Calu3 (cell line): ENCODE measurements at regions not wholly inside any gene's neighbourhood (a gene's known extent, or its start where the extent isn't known, plus 50 kb on each side); places are given as distances from the start of the nearest gene placed in this dataset.

ENCODE experiments used
- BruUV-seq: library from RNA; stranded (reverse); fragments of 400-500 nt; replicated peaks from 2 replicates; lab custom pipeline; 2021; lab: Mats Ljungman, UMichigan
- CTCF ChIA-PET: fragments of 300-600 bp; sonication (Branson Sonifier 250); formaldehyde crosslinking; loops from one replicate; lab custom pipeline; 2022; ENCODE audit warnings: antibody characterized with exemption; lab: Charles Lee
- DNase-seq: peaks from one replicate; pipeline ENCODE4 v3.0.0; 2022
- H3K27ac Mint-ChIP-seq: one replicate; pipeline ENCODE4 v1.8.0; 2022; ENCODE audit warnings: mixed read lengths; ENCODE audit not compliant: unreplicated experiment
- H3K27me3 Mint-ChIP-seq: one replicate; pipeline ENCODE4 v1.8.0; 2022; ENCODE audit warnings: mixed read lengths; ENCODE audit not compliant: unreplicated experiment
- H3K36me3 Mint-ChIP-seq: one replicate; pipeline ENCODE4 v1.8.0; 2022; ENCODE audit warnings: mild to moderate bottlenecking, moderate library complexity, mixed read lengths; ENCODE audit not compliant: insufficient read depth, unreplicated experiment
- H3K4me1 Mint-ChIP-seq: one replicate; pipeline ENCODE4 v1.8.0; 2022; ENCODE audit warnings: mild to moderate bottlenecking, low read depth, mixed read lengths; ENCODE audit not compliant: unreplicated experiment
- H3K4me3 Mint-ChIP-seq: one replicate; pipeline ENCODE4 v1.8.0; 2022; ENCODE audit warnings: mild to moderate bottlenecking, low read depth, moderate library complexity, mixed read lengths; ENCODE audit not compliant: unreplicated experiment
- H3K9me3 Mint-ChIP-seq: one replicate; pipeline ENCODE4 v1.8.0; 2022; ENCODE audit warnings: low read depth, mixed read lengths; ENCODE audit not compliant: unreplicated experiment
- intact Hi-C: fragments of 100-400 bp; cut with micrococcal nuclease; formaldehyde crosslinking; loops from one replicate; pipeline ENCODE4 v1.10.0; 2022; ENCODE audit not compliant: unreplicated experiment
- TF ChIP-seq, protein P1 (sequence below): fragments of 200-600 bp; IDR thresholded peaks from one replicate; pipeline ENCODE4 v1.8.0; 2022; ENCODE audit warnings: antibody characterized with exemption; ENCODE audit not compliant: unreplicated experiment

DNA sequence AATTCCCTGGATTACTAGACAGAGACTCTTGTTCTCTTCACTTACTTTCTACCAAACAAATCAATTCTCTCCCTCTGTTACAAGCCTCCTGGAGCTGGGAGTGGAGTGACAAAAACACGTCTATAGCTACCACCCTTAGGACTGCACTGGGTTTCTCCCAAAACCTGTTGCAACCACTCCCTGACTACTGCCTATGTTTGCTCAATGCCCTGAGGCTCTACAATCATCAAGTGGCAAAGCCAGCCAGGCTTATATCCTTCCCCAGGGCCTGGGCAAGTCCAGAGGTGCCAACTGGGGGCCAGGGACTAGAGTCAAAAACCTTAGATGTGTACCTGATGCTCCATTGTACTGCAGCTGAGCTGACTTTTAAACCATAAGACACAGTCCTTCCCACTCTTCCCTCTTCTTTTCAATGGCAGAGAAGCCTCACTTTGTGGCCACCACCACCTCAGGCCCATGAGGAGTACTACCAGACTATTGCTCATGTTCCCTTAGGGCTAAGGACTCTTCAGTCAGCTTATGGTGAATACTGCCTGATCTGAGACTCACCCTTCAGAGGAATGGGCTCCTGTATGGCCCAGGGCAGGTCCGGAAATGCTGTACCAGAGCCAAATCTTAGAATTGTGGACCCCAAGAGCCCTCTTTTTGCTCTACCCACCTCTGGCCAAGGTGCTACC lies 125.4 kb upstream of the PLCL2 start:
- Mint-ChIP-seq H3K4me3 (no peak overlapping the region), H3K27ac (no peak overlapping the region), H3K4me1 (no peaks in the 10 kb centered on the region), H3K36me3 (no peaks in the 10 kb centered on the region), H3K27me3 (no peaks in the 10 kb centered on the region), H3K9me3 (no peaks in the 10 kb centered on the region)
- no peak for DNase-seq
- TF ChIP-seq, protein P1, sequence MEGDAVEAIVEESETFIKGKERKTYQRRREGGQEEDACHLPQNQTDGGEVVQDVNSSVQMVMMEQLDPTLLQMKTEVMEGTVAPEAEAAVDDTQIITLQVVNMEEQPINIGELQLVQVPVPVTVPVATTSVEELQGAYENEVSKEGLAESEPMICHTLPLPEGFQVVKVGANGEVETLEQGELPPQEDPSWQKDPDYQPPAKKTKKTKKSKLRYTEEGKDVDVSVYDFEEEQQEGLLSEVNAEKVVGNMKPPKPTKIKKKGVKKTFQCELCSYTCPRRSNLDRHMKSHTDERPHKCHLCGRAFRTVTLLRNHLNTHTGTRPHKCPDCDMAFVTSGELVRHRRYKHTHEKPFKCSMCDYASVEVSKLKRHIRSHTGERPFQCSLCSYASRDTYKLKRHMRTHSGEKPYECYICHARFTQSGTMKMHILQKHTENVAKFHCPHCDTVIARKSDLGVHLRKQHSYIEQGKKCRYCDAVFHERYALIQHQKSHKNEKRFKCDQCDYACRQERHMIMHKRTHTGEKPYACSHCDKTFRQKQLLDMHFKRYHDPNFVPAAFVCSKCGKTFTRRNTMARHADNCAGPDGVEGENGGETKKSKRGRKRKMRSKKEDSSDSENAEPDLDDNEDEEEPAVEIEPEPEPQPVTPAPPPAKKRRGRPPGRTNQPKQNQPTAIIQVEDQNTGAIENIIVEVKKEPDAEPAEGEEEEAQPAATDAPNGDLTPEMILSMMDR: no peak
- CTCF ChIA-PET: no interaction called here
- intact Hi-C loops: no loop called here
- BruUV-seq: no TSS peak

DNA sequence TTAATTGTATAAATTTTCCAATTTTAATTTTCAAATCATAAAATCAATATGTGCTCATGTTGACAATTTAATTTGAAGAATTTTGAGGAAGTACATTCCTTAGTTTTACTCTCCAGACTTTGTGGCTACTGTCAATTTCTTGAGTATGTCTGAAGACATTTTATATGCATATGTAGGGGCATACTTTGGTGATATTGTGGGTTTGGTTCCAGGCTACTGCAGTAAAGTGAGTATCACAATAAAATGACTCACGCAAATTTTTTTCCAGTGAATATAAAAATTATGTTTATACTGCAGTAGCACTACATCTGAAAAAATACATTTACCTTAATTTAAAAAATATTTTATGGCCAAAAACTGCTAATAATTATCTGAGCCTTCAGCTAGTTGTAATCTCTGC lies 123.2 kb upstream of the PLCL2 start:
- H3K4me1 Mint-ChIP-seq: no peaks in the 10 kb centered on the region
- H3K27me3 Mint-ChIP-seq: no peaks in the 10 kb centered on the region
- TF ChIP-seq, protein P1: no peak
- no peak overlapping the region for H3K4me3 Mint-ChIP-seq
- CTCF ChIA-PET: no interaction called here
- DNase-seq: no peak
- intact Hi-C loops: no loop called here
- H3K9me3 Mint-ChIP-seq: no peaks in the 10 kb centered on the region
- no peaks in the 10 kb centered on the region for H3K36me3 Mint-ChIP-seq
- no peak overlapping the region for H3K27ac Mint-ChIP-seq
- BruUV-seq: no TSS peak

DNA sequence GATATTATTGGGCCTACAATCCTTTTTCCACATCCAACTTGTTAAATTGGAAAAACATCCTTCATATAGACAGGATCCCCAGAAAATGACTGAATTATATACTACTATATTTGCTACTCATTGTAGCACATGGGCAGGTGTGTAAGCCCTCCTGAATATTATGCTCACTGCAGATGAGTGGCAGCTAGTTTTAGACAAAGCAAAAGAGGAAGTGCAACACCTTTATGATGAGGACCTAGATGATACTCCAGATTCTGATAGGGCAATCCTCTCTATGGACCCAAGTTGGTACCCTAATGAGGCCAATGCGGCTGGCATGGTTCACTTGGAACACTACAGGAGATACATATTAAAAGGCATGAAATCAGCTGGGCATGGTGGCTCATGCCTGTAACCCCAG lies 119.1 kb upstream of the PLCL2 start:
- TF ChIP-seq, protein P1: no peak
- DNase-seq: no peak
- no peak overlapping the region for H3K4me3 Mint-ChIP-seq
- BruUV-seq: no TSS peak
- no peaks in the 10 kb centered on the region for H3K9me3 Mint-ChIP-seq
- CTCF ChIA-PET: interaction anchor here (0.6 kb wide), 1 partner anchor 702 kb away, joined by 3 read pairs; no protein-coding TSS in a partner anchor
- no peaks in the 10 kb centered on the region for H3K27me3 Mint-ChIP-seq
- intact Hi-C loops: no loop called here
- H3K4me1 Mint-ChIP-seq: peaks cover 9% of the 10 kb centered on the region
- no peak overlapping the region for H3K27ac Mint-ChIP-seq
- no peaks in the 10 kb centered on the region for H3K36me3 Mint-ChIP-seq

DNA sequence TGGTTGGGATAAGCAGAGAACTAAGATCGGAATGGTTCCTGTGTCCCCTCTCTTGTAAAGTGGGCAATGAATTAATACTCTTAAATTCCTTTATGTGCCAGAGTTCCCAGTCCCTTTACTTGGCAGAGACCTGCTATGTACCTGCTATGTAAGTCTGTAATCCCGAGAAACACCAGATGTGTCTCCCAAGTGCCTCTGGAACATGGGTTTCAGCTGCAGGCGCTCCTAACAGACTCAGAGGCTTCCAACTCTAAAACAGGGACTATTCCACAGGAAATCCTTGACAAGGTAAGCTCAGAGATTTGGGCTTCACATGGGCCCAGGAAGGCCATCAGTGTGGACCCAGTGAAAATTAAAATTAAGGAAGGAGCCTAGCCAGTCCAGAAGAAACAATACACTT lies 117.7 kb upstream of the PLCL2 start:
- Mint-ChIP-seq H3K36me3 (no peaks in the 10 kb centered on the region), H3K4me1 (peaks cover 9% of the 10 kb centered on the region), H3K4me3 (no peak overlapping the region), H3K9me3 (no peaks in the 10 kb centered on the region), H3K27me3 (no peaks in the 10 kb centered on the region), H3K27ac (no peak overlapping the region)
- no peak for DNase-seq
- BruUV-seq: no TSS peak
- CTCF ChIA-PET: no interaction called here
- TF ChIP-seq, protein P1: no peak
- intact Hi-C loops: no loop called here
